OCI-LY7 (cell line): ENCODE measurements at regions not wholly inside any gene's neighbourhood (a gene's known extent, or its start where the extent isn't known, plus 50 kb on each side); places are given as distances from the start of the nearest gene placed in this dataset.

ENCODE experiments used
- CTCF ChIP-seq: fragments of 200-600 bp; sonication (generic); conservative IDR thresholded peaks from 2 replicates; pipeline ENCODE4 v1.5.1; 2014; ENCODE audit warnings: mild to moderate bottlenecking, antibody characterized with exemption, low read length, moderate library complexity, mixed read lengths
- EZH2phosphoT487 ChIP-seq: fragments of 200-600 bp; sonication (generic); IDR thresholded peaks from 2 replicates; pipeline ENCODE4 v1.6.1; 2018; ENCODE audit warnings: low read depth, borderline replicate concordance, mild to moderate bottlenecking, mixed run types, antibody characterized with exemption, low read length, moderate library complexity, mixed read lengths

- TF ChIP-seq CTCF = no peak
- TF ChIP-seq EZH2phosphoT487 = no peak
Measured at GRCh38 chr6:104229057-104229456, 630.7 kb downstream of the HACE1 start.
